ENCODE measurements at regions not wholly inside any gene's neighbourhood (a gene's known extent, or its start where the extent isn't known, plus 50 kb on each side); places are given as distances from the start of the nearest gene placed in this dataset.

GRCh38 chr3:33919312-33920120 is 121.1 kb downstream of the PDCD6IP start:
- ChIA-PET CTCF (interaction anchor here (0.5 kb wide), 1 partner anchor 99 kb away, joined by 5 read pairs; no protein-coding TSS in a partner anchor), POLR2A (ENCODE audit: unreplicated experiment) (no interaction called here)
- Histone ChIP-seq H3K9me2 (ENCODE audit: insufficient read depth) (no peaks in the 10 kb centered on the region), H2AFZ (no peak overlapping the region), H3F3A (ENCODE audit: insufficient read depth, low read depth) (no peaks in the 10 kb centered on the region), H3K36me3 (ENCODE audit: low read depth) (no peaks in the 10 kb centered on the region), H3K27ac (no peak overlapping the region), H3K27me3 (ENCODE audit: insufficient read depth, low read depth) (no peaks in the 10 kb centered on the region), H3K9me3 (ENCODE audit: insufficient read depth, low read depth) (no peaks in the 10 kb centered on the region), H3K79me2 (ENCODE audit: low read depth) (no peaks in the 10 kb centered on the region), H3K4me3 (no peak overlapping the region), H4K20me1 (ENCODE audit: insufficient read depth) (no peaks in the 10 kb centered on the region), H3K4me2 (no peak overlapping the region), H3K4me1 (replicated peaks; ENCODE audit: insufficient read depth) (no peaks in the 10 kb centered on the region)
- intact Hi-C loops (cut with micrococcal nuclease; ENCODE audit: unreplicated experiment), result loop anchor here (10.0 kb wide), 1 partner anchor 195 kb away; no protein-coding TSS in a partner anchor
- no peak for TF ChIP-seq CTCF (conservative IDR thresholded peaks at IDR 0.05)
- TF ChIP-seq EZH2 (IDR thresholded peaks at IDR 0.05; ENCODE audit: low read depth), result no peak
- DNase-seq, result no peak
- BruUV-seq (replicated peaks), result no TSS peak

GRCh38 chr3:33920511-33920910 is 122.1 kb downstream of the PDCD6IP start:
- no peak for DNase-seq
- no peak overlapping the region for H3K27ac ChIP-seq
- H3K27me3 ChIP-seq (ENCODE audit: insufficient read depth, low read depth), result no peaks in the 10 kb centered on the region
- ChIA-PET POLR2A (ENCODE audit: unreplicated experiment) (no interaction called here), CTCF (no interaction called here)
- H2AFZ ChIP-seq, result no peak overlapping the region
- H3K4me1 ChIP-seq (replicated peaks; ENCODE audit: insufficient read depth), result no peaks in the 10 kb centered on the region
- no TSS peak for BruUV-seq (replicated peaks)
- TF ChIP-seq EZH2 (IDR thresholded peaks at IDR 0.05; ENCODE audit: low read depth) (no peak), CTCF (conservative IDR thresholded peaks at IDR 0.05) (no peak)
- no peak overlapping the region for H3K4me2 ChIP-seq
- no peaks in the 10 kb centered on the region for H3F3A ChIP-seq (ENCODE audit: insufficient read depth, low read depth)
- H4K20me1 ChIP-seq (ENCODE audit: insufficient read depth), result no peaks in the 10 kb centered on the region
- intact Hi-C loops (cut with micrococcal nuclease; ENCODE audit: unreplicated experiment), result no loop called here
- no peaks in the 10 kb centered on the region for H3K9me3 ChIP-seq (ENCODE audit: insufficient read depth, low read depth)
- H3K79me2 ChIP-seq (ENCODE audit: low read depth), result no peaks in the 10 kb centered on the region
- H3K9me2 ChIP-seq (ENCODE audit: insufficient read depth), result no peaks in the 10 kb centered on the region
- no peaks in the 10 kb centered on the region for H3K36me3 ChIP-seq (ENCODE audit: low read depth)
- no peak overlapping the region for H3K4me3 ChIP-seq

GRCh38 chr3:33921608-33922007 is 123.2 kb downstream of the PDCD6IP start:
- Histone ChIP-seq H3K4me2 (no peak overlapping the region), H3K4me1 (replicated peaks; ENCODE audit: insufficient read depth) (no peaks in the 10 kb centered on the region), H4K20me1 (ENCODE audit: insufficient read depth) (no peaks in the 10 kb centered on the region), H2AFZ (no peak overlapping the region), H3K79me2 (ENCODE audit: low read depth) (no peaks in the 10 kb centered on the region), H3F3A (ENCODE audit: insufficient read depth, low read depth) (no peaks in the 10 kb centered on the region), H3K36me3 (ENCODE audit: low read depth) (no peaks in the 10 kb centered on the region), H3K4me3 (no peak overlapping the region), H3K27ac (no peak overlapping the region), H3K9me3 (ENCODE audit: insufficient read depth, low read depth) (no peaks in the 10 kb centered on the region), H3K9me2 (ENCODE audit: insufficient read depth) (no peaks in the 10 kb centered on the region), H3K27me3 (ENCODE audit: insufficient read depth, low read depth) (peaks cover 3% of the 10 kb centered on the region; the same call in 1 of the 2 replicates)
- POLR2A ChIA-PET (ENCODE audit: unreplicated experiment), result no interaction called here
- TF ChIP-seq EZH2 (IDR thresholded peaks at IDR 0.05; ENCODE audit: low read depth) (no peak), CTCF (conservative IDR thresholded peaks at IDR 0.05) (no peak)
- CTCF ChIA-PET, result no interaction called here
- no peak for DNase-seq
- BruUV-seq (replicated peaks), result no TSS peak
- intact Hi-C loops (cut with micrococcal nuclease; ENCODE audit: unreplicated experiment), result no loop called here
